GM23338 (cell line): ENCODE measurements at regions not wholly inside any gene's neighbourhood (a gene's known extent, or its start where the extent isn't known, plus 50 kb on each side); places are given as distances from the start of the nearest gene placed in this dataset.
"Not testable (repeated sequence)": the region's sequence is repeated elsewhere in the genome, so short reads cannot be mapped to it uniquely, and the experiment has no call there.

Experiments used
- ATAC-seq: fragments of 200-7000 bp; cut with Tn5 transposase; 3 replicates; pipeline ENCODE4 v1.9.1; 2020
- DNase-seq: peaks from one replicate; pipeline ENCODE4 v3.0.0-alpha.2; 2015; ENCODE audit warnings: low spot score
- H2AFZ ChIP-seq: fragments of 200-600 bp; sonication (generic); 2 replicates; pipeline ENCODE4 v1.8.0; 2016; ENCODE audit warnings: antibody characterized with exemption, mild to moderate bottlenecking, moderate library complexity
- H3F3A ChIP-seq: fragments of 200-600 bp; sonication (generic); replicated peaks from 2 replicates; pipeline ENCODE4 v1.8.0; 2017; ENCODE audit warnings: antibody characterized with exemption, mixed run types, low read depth
- H3K27ac ChIP-seq: fragments of 200-600 bp; sonication (generic); 2 replicates; pipeline ENCODE4 v1.6.1; 2016; ENCODE audit warnings: low read depth
- H3K27me3 ChIP-seq: fragments of 200-600 bp; sonication (generic); 2 replicates; pipeline ENCODE4 v1.8.0; 2016; ENCODE audit warnings: mild to moderate bottlenecking, mixed run types, moderate library complexity; ENCODE audit not compliant: insufficient read depth
- H3K36me3 ChIP-seq: fragments of 200-600 bp; sonication (generic); 2 replicates; pipeline ENCODE4 v1.8.0; 2016; ENCODE audit warnings: mild to moderate bottlenecking; ENCODE audit not compliant: insufficient read depth
- H3K4me1 ChIP-seq: fragments of 200-600 bp; sonication (generic); 2 replicates; pipeline ENCODE4 v1.8.0; 2016; ENCODE audit warnings: mild to moderate bottlenecking, moderate library complexity; ENCODE audit not compliant: insufficient read depth
- H3K4me2 ChIP-seq: fragments of 200-600 bp; sonication (generic); 2 replicates; pipeline ENCODE4 v1.7.1; 2017; ENCODE audit warnings: mixed run types
- H3K4me3 ChIP-seq: fragments of 200-600 bp; sonication (generic); 2 replicates; pipeline ENCODE4 v1.6.1; 2016; ENCODE audit warnings: mixed run types
- H3K79me2 ChIP-seq: fragments of 200-600 bp; sonication (generic); replicated peaks from 2 replicates; pipeline ENCODE4 v1.8.0; 2017; ENCODE audit warnings: mild to moderate bottlenecking; ENCODE audit not compliant: insufficient read depth
- H3K9me2 ChIP-seq: fragments of 200-600 bp; sonication (generic); 2 replicates; pipeline ENCODE4 v1.8.0; 2017; ENCODE audit not compliant: insufficient read depth
- H4K20me1 ChIP-seq: fragments of 200-600 bp; sonication (generic); replicated peaks from 2 replicates; pipeline ENCODE4 v1.8.0; 2017; ENCODE audit warnings: mild to moderate bottlenecking; ENCODE audit not compliant: insufficient read depth
- H3K27ac Mint-ChIP-seq: 2 replicates; pipeline ENCODE4 v1.8.0; 2020; ENCODE audit warnings: inconsistent platforms, mild to moderate bottlenecking, moderate library complexity, mixed read lengths
- H3K27me3 Mint-ChIP-seq: 3 replicates; pipeline ENCODE4 v1.8.0; 2022; ENCODE audit warnings: low read depth, mild to moderate bottlenecking, moderate library complexity, mixed read lengths, inconsistent platforms; ENCODE audit not compliant: insufficient read depth, poor library complexity
- H3K36me3 Mint-ChIP-seq: 3 replicates; pipeline ENCODE4 v1.8.0; 2021; ENCODE audit warnings: low read depth, mild to moderate bottlenecking, inconsistent platforms, moderate library complexity, mixed read lengths
- H3K4me1 Mint-ChIP-seq: 3 replicates; pipeline ENCODE4 v1.8.0; 2020; ENCODE audit warnings: mild to moderate bottlenecking, inconsistent platforms, mixed read lengths
- H3K4me3 Mint-ChIP-seq: 3 replicates; pipeline ENCODE4 v1.8.0; 2021; ENCODE audit warnings: moderate library complexity, mild to moderate bottlenecking, inconsistent platforms, mixed read lengths
- H3K9me3 Mint-ChIP-seq: 3 replicates; pipeline ENCODE4 v1.8.0; 2020; ENCODE audit warnings: moderate library complexity, mild to moderate bottlenecking, inconsistent platforms, mixed read lengths
- CREB1 ChIP-seq: fragments of 250-450 bp; sonication (Bioruptor Pico); IDR thresholded peaks from 2 replicates; pipeline ENCODE4 v1.5.0; 2020; ENCODE audit warnings: low read depth, mild to moderate bottlenecking, moderate library complexity
- EZH2 ChIP-seq: fragments of 200-600 bp; sonication (generic); IDR thresholded peaks from one replicate; pipeline ENCODE4 v1.8.0; 2017; ENCODE audit warnings: antibody characterized with exemption, mild to moderate bottlenecking, low read depth; ENCODE audit not compliant: unreplicated experiment
- JUNB ChIP-seq: IDR thresholded peaks from one replicate; pipeline ENCODE4 v1.6.1; 2016; ENCODE audit warnings: antibody characterized with exemption; ENCODE audit not compliant: unreplicated experiment
- NANOG ChIP-seq: IDR thresholded peaks from 2 replicates; pipeline ENCODE4 v1.6.1; 2016; ENCODE audit warnings: antibody characterized with exemption, borderline replicate concordance
- POLR2AphosphoS5 ChIP-seq: IDR thresholded peaks from 2 replicates; pipeline ENCODE4 v1.6.1; 2016; ENCODE audit warnings: antibody characterized with exemption, low read depth
- STAT1 ChIP-seq: IDR thresholded peaks from one replicate; pipeline ENCODE4 v1.6.1; 2016; ENCODE audit warnings: antibody characterized with exemption; ENCODE audit not compliant: unreplicated experiment
- ZNF114 ChIP-seq: fragments of 250-450 bp; sonication (Bioruptor Pico); IDR thresholded peaks from 2 replicates; pipeline ENCODE4 v1.5.0; 2020; ENCODE audit warnings: mild to moderate bottlenecking, moderate library complexity
- TF ChIP-seq, protein P1 (sequence below): IDR thresholded peaks from 2 replicates; pipeline ENCODE4 v1.6.1; 2016; ENCODE audit warnings: antibody characterized with exemption
- TF ChIP-seq, protein P2 (sequence below), 2 experiments: fragments of 200-600 bp in 1 of 2; sonication (generic) in 1 of 2; conservative IDR thresholded peaks; 2 replicates each; pipeline versions ENCODE4 v1.5.1 to v1.6.1; 2016 to 2017; ENCODE audit warnings: antibody characterized with exemption in 2 of 2, low read depth in 2 of 2, mild to moderate bottlenecking in 2 of 2, moderate library complexity in 1 of 2
- TF ChIP-seq, protein P3 (sequence below): IDR thresholded peaks from one replicate; pipeline ENCODE4 v1.6.1; 2018; ENCODE audit warnings: antibody characterized with exemption; ENCODE audit not compliant: unreplicated experiment
- TF ChIP-seq, protein P4 (sequence below): fragments of 250-450 bp; sonication (Bioruptor Pico); IDR thresholded peaks from 2 replicates; pipeline ENCODE4 v1.5.0; 2020; ENCODE audit warnings: mild to moderate bottlenecking, moderate library complexity

DNA sequence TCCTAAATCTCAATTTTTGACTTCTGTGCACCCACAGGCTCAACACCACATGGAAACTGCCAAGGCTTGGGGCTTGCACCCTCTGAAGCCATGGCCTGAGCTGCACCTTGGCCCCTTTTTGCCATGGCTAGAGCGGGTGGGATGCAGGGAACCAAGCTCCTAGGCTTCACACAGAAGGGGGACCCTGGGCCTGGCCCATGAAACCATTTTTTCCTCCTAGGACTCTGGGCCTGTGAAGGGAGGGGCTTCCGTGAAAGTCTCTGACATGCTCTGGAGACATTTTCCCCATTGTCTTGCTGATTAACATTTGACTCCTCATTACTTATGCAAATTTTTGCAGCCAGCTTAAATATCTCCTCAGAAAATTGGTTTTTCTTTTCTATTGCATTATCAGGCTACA is 190.9 kb downstream of the MBL2 start:
- not testable (repeated sequence) for ATAC-seq, H3K27me3 Mint-ChIP-seq, H3K9me2 ChIP-seq, H2AFZ ChIP-seq, H3K4me2 ChIP-seq, H3K27me3 ChIP-seq, H3K36me3 ChIP-seq, H3K4me3 ChIP-seq, H3K4me3 Mint-ChIP-seq, H3K27ac Mint-ChIP-seq, H3F3A ChIP-seq, DNase-seq, H4K20me1 ChIP-seq, H3K79me2 ChIP-seq, H3K27ac ChIP-seq, H3K4me1 ChIP-seq, H3K4me1 Mint-ChIP-seq
- H3K36me3 Mint-ChIP-seq: peaks cover 15% of the 10 kb centered on the region
- H3K9me3 Mint-ChIP-seq: peaks cover 35% of the 10 kb centered on the region

DNA sequence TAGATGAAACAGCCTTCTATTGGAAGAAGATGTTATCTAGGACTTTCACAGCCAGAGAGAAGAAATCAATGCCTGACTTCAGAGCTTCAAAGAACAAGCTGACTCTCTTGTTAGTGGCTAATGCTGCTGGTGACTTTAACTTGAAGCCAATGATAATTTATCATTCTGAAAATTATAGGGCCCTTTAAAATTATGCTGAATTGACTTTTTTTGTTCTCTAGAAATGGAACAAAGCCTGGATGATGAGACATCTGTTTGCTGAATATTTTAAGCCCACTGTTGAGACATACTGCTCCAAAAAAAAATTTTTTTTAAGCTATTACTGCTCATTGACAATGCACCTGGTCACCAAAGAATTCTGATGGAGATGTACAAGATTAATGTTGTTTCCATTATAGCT is 189.2 kb downstream of the MBL2 start:
- Histone ChIP-seq H3K79me2 (no peaks in the 10 kb centered on the region), H3K4me2 (no peak overlapping the region), H2AFZ (no peak overlapping the region), H3F3A (no peaks in the 10 kb centered on the region), H3K27me3 (no peaks in the 10 kb centered on the region), H3K9me2 (peaks cover 8% of the 10 kb centered on the region; the same call in 1 of the 2 replicates), H3K4me3 (no peak overlapping the region), H3K27ac (no peak overlapping the region), H3K36me3 (no peaks in the 10 kb centered on the region), H4K20me1 (no peaks in the 10 kb centered on the region), H3K4me1 (no peaks in the 10 kb centered on the region)
- H3K36me3 Mint-ChIP-seq: peaks cover 15% of the 10 kb centered on the region
- no peak overlapping the region for H3K27ac Mint-ChIP-seq
- DNase-seq: no peak
- H3K4me1 Mint-ChIP-seq: no peaks in the 10 kb centered on the region
- H3K9me3 Mint-ChIP-seq: peaks cover 44% of the 10 kb centered on the region
- H3K27me3 Mint-ChIP-seq: no peaks in the 10 kb centered on the region
- ATAC-seq: no peak
- H3K4me3 Mint-ChIP-seq: no peak overlapping the region
- TF ChIP-seq, protein P1, sequence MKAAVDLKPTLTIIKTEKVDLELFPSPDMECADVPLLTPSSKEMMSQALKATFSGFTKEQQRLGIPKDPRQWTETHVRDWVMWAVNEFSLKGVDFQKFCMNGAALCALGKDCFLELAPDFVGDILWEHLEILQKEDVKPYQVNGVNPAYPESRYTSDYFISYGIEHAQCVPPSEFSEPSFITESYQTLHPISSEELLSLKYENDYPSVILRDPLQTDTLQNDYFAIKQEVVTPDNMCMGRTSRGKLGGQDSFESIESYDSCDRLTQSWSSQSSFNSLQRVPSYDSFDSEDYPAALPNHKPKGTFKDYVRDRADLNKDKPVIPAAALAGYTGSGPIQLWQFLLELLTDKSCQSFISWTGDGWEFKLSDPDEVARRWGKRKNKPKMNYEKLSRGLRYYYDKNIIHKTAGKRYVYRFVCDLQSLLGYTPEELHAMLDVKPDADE: no peak
- TF ChIP-seq POLR2AphosphoS5: no peak
- TF ChIP-seq, protein P2, sequence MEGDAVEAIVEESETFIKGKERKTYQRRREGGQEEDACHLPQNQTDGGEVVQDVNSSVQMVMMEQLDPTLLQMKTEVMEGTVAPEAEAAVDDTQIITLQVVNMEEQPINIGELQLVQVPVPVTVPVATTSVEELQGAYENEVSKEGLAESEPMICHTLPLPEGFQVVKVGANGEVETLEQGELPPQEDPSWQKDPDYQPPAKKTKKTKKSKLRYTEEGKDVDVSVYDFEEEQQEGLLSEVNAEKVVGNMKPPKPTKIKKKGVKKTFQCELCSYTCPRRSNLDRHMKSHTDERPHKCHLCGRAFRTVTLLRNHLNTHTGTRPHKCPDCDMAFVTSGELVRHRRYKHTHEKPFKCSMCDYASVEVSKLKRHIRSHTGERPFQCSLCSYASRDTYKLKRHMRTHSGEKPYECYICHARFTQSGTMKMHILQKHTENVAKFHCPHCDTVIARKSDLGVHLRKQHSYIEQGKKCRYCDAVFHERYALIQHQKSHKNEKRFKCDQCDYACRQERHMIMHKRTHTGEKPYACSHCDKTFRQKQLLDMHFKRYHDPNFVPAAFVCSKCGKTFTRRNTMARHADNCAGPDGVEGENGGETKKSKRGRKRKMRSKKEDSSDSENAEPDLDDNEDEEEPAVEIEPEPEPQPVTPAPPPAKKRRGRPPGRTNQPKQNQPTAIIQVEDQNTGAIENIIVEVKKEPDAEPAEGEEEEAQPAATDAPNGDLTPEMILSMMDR (conservative IDR thresholded peaks at IDR 0.05; ENCODE audit: low read depth in 2 of 2): no peak
- no peak for TF ChIP-seq JUNB
- TF ChIP-seq STAT1: no peak
- no peak for TF ChIP-seq ZNF114 (CRISPR knock-in tag)
- TF ChIP-seq, protein P3, sequence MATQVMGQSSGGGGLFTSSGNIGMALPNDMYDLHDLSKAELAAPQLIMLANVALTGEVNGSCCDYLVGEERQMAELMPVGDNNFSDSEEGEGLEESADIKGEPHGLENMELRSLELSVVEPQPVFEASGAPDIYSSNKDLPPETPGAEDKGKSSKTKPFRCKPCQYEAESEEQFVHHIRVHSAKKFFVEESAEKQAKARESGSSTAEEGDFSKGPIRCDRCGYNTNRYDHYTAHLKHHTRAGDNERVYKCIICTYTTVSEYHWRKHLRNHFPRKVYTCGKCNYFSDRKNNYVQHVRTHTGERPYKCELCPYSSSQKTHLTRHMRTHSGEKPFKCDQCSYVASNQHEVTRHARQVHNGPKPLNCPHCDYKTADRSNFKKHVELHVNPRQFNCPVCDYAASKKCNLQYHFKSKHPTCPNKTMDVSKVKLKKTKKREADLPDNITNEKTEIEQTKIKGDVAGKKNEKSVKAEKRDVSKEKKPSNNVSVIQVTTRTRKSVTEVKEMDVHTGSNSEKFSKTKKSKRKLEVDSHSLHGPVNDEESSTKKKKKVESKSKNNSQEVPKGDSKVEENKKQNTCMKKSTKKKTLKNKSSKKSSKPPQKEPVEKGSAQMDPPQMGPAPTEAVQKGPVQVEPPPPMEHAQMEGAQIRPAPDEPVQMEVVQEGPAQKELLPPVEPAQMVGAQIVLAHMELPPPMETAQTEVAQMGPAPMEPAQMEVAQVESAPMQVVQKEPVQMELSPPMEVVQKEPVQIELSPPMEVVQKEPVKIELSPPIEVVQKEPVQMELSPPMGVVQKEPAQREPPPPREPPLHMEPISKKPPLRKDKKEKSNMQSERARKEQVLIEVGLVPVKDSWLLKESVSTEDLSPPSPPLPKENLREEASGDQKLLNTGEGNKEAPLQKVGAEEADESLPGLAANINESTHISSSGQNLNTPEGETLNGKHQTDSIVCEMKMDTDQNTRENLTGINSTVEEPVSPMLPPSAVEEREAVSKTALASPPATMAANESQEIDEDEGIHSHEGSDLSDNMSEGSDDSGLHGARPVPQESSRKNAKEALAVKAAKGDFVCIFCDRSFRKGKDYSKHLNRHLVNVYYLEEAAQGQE: no peak
- no peak for TF ChIP-seq CREB1 (CRISPR knock-in tag)
- TF ChIP-seq EZH2: no peak
- no peak for TF ChIP-seq NANOG
- TF ChIP-seq, protein P4, sequence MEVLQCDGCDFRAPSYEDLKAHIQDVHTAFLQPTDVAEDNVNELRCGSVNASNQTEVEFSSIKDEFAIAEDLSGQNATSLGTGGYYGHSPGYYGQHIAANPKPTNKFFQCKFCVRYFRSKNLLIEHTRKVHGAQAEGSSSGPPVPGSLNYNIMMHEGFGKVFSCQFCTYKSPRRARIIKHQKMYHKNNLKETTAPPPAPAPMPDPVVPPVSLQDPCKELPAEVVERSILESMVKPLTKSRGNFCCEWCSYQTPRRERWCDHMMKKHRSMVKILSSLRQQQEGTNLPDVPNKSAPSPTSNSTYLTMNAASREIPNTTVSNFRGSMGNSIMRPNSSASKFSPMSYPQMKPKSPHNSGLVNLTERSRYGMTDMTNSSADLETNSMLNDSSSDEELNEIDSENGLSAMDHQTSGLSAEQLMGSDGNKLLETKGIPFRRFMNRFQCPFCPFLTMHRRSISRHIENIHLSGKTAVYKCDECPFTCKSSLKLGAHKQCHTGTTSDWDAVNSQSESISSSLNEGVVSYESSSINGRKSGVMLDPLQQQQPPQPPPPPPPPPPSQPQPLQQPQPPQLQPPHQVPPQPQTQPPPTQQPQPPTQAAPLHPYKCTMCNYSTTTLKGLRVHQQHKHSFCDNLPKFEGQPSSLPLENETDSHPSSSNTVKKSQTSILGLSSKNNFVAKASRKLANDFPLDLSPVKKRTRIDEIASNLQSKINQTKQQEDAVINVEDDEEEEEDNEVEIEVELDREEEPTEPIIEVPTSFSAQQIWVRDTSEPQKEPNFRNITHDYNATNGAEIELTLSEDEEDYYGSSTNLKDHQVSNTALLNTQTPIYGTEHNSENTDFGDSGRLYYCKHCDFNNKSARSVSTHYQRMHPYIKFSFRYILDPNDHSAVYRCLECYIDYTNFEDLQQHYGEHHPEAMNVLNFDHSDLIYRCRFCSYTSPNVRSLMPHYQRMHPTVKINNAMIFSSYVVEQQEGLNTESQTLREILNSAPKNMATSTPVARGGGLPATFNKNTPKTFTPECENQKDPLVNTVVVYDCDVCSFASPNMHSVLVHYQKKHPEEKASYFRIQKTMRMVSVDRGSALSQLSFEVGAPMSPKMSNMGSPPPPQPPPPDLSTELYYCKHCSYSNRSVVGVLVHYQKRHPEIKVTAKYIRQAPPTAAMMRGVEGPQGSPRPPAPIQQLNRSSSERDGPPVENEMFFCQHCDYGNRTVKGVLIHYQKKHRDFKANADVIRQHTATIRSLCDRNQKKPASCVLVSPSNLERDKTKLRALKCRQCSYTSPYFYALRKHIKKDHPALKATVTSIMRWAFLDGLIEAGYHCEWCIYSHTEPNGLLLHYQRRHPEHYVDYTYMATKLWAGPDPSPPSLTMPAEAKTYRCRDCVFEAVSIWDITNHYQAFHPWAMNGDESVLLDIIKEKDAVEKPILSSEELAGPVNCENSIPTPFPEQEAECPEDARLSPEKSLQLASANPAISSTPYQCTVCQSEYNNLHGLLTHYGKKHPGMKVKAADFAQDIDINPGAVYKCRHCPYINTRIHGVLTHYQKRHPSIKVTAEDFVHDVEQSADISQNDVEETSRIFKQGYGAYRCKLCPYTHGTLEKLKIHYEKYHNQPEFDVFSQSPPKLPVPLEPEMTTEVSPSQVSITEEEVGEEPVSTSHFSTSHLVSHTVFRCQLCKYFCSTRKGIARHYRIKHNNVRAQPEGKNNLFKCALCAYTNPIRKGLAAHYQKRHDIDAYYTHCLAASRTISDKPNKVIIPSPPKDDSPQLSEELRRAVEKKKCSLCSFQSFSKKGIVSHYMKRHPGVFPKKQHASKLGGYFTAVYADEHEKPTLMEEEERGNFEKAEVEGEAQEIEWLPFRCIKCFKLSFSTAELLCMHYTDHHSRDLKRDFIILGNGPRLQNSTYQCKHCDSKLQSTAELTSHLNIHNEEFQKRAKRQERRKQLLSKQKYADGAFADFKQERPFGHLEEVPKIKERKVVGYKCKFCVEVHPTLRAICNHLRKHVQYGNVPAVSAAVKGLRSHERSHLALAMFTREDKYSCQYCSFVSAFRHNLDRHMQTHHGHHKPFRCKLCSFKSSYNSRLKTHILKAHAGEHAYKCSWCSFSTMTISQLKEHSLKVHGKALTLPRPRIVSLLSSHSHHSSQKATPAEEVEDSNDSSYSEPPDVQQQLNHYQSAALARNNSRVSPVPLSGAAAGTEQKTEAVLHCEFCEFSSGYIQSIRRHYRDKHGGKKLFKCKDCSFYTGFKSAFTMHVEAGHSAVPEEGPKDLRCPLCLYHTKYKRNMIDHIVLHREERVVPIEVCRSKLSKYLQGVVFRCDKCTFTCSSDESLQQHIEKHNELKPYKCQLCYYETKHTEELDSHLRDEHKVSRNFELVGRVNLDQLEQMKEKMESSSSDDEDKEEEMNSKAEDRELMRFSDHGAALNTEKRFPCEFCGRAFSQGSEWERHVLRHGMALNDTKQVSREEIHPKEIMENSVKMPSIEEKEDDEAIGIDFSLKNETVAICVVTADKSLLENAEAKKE (CRISPR knock-in tag): no peak
